ENCODE measurements at regions not wholly inside any gene's neighbourhood (a gene's known extent, or its start where the extent isn't known, plus 50 kb on each side); places are given as distances from the start of the nearest gene placed in this dataset.
"Not testable (repeated sequence)": the region's sequence is repeated elsewhere in the genome, so short reads cannot be mapped to it uniquely, and the experiment has no call there.

GRCh38 chr2:59435635-59436034, 1117.8 kb downstream of the BCL11A start:
- DNase-seq (ENCODE audit: low read depth) = no peak

- DNase-seq (ENCODE audit: low read depth) = no peak
Measured at GRCh38 chr2:59428940-59429339, 1124.5 kb downstream of the BCL11A start.

DNA sequence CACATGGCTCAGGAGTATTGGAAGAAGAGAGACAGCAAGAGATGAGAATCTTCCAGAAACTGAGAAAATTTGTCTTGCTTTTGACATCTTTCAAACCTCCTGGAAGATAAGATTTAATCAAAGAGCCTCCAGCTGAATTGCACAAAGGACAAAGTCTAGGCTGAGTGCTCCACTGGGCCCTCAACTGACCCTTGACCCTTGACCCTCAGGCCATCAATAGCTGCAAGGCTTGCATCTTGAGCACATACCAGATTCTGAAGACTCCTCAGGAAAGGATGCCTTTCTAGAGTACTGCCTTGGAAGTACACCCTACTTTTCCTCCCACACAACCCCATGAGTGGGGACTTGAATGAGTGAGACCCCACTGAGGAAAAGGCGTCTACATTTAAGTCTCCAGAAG, 1125.5 kb downstream of the BCL11A start:
- no peak for DNase-seq (ENCODE audit: low read depth)

DNA sequence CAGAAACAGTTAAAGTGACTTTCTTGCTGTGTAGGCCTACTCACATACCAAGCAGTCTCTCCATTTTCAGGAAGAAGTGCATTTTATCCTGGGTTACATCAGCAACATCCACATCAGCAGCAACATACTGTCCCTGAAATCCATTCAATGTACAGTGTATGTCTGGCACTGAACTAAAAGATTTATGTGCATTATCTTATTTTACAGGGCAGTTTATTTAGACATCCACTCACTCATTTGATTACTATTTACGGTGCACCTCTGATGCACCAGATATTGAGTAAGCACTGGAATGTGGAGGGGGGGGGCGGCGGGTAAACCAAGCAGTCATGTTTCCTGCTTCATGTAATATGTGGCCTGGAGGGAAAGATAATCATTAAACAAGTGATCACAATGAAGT, 1128.2 kb downstream of the BCL11A start:
- no peak for DNase-seq (ENCODE audit: low read depth)

DNA sequence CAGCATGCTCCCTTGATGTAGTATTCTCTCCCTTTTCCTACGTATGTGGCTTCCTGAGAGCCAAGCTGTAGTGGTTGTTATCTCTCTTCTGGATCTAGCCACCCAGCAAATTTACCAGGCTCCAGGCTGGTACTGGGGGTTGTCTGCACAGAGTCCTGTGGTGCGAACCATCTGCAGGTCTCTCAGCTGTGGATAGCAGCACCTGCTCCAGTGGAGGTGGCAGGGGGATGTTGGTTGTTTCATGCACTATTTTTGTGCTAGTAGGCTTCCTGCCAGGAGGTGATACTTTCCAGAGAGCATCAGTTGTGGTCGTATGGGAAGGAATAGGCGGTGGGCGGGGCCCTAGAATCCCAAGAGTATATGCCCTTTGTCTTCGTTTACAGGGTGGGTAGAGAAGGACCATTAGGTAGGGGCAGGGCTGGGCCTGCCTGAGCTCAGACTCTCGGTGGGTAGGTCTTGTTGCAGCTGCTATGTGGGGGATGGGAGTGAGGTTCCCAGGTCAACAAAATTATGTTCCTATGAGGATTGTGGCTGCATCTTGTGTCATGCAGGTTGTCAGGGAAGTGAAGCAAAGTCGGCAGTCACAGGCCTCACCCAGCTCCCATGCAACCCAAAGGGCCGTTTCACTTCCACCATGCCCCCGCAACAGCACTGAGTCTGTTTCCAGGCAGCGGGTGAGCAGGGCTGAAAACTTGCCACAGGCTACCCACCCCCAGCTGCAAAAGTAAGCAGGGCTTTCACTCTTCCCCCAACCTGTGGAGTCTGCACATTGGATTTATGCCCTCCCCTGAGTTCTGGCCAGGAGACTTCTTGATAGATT, 1139.5 kb downstream of the BCL11A start:
- no peak for DNase-seq (ENCODE audit: low read depth)

GRCh38 chr2:59399126-59399525, 1154.3 kb downstream of the BCL11A start:
- DNase-seq (ENCODE audit: low read depth) = no peak

DNA sequence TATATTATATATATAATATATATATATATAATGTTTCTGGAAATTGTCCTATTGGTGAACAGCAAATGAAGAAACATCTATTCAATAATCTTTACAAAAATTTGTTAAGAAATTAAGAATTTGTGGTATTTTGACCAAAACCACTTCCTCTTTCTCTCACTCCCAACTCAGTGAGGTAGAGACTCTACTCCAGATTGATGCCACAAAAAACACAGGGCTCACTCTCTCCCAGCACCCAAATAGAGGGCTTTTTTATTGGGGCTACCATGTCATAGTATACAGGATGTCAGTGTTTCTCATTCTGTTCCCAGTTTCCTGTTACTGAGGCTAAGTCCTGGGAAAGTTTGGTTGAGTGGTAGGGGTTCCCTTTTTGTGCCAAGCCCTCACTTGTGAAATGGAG, 1155.4 kb downstream of the BCL11A start:
- no peak for DNase-seq (ENCODE audit: low read depth)

GRCh38 chr2:59395119-59395518, 1154.0 kb upstream of the FANCL start:
- no peak for DNase-seq (ENCODE audit: low read depth)

- no peak for DNase-seq (ENCODE audit: low read depth)
Measured at GRCh38 chr2:59391896-59392295, 1150.8 kb upstream of the FANCL start.

DNA sequence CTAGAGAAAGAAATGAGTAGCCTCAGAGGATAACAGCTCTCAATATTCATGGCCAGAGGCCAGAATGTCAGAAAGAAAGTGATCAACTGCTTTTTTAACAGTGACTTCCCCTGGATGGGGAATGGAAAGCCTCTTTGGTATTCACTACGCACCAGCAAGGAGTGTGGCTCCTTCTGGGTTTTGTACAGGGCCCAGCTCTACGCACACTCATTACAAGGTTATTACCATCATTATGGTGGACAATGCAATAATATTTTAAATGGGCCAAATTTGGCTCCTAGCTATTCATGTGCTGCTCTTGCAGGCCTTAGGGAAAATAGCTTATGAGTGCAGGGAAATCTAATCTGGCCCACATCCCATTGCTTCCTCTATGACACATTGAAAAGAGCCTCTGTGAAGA, 1149.5 kb upstream of the FANCL start:
- DNase-seq (ENCODE audit: low read depth) = no peak

DNA sequence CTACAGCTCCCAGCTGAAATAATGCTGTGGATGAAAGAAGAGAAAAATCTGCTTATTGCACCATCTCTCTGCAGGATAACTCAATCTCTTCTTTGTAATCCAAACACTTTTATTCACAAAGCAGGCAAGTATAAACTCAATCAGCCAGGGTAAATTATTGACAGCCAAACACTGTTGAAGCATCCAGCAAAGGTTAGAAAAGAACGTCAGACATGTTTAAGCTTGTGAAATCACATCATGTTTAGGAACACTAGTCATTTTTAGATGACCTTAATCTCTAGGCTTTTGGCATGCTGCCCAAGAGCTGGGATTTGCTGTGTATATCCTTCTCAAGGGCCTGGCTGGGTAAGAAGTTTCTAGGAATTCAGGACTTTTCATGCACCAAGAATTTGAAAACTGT, 1148.1 kb upstream of the FANCL start:
- DNase-seq (ENCODE audit: low read depth) = no peak

DNA sequence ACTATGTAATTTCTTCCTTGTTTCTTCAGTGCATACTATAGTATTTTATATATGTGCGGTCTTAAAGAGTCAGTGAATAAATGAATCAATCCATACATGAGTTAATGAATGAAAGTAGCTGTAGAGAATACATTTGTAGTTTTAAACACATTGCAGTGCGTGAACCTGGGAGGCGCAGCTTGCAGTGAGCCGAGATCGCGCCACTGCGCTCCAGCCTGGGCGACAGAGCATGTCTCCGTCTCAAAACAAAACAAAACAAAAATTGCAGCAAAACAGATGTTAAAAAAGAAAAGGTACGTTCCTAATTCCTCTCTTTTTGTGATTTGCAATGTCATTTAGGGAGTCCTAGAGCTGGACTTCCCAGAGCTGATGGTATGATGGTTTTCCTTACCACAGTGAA, 1144.8 kb upstream of the FANCL start:
- DNase-seq (ENCODE audit: low read depth) = no peak

- no peak for DNase-seq (ENCODE audit: low read depth)
Measured at GRCh38 chr2:59383473-59383872, 1142.3 kb upstream of the FANCL start.

GRCh38 chr2:59378127-59378526, 1137.0 kb upstream of the FANCL start:
- no peak for DNase-seq (ENCODE audit: low read depth)

DNA sequence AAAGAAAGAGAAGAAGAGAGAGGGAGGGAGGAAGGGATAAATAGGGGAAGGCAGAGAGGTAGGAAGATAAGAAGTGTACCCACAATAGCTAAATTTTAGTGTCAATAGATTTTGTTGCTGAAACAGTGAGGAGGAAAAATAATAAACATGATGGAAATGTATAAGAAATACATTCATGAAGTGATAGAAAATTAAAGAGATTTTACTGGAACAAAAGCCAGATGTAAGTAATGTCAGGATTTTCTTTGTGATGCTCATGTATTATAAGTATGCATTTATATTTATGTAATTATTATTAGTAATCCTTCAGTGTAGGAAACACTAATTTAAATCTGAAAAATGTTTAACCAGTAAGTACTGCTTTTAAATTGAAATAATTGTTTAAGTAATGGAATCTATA, 1125.2 kb upstream of the FANCL start:
- no peak for DNase-seq (ENCODE audit: low read depth)

GRCh38 chr2:59354498-59354897, 1113.4 kb upstream of the FANCL start:
- DNase-seq (ENCODE audit: low read depth) = no peak

- DNase-seq (ENCODE audit: low read depth) = no peak
Measured at GRCh38 chr2:59353306-59353921, 1112.3 kb upstream of the FANCL start.

DNA sequence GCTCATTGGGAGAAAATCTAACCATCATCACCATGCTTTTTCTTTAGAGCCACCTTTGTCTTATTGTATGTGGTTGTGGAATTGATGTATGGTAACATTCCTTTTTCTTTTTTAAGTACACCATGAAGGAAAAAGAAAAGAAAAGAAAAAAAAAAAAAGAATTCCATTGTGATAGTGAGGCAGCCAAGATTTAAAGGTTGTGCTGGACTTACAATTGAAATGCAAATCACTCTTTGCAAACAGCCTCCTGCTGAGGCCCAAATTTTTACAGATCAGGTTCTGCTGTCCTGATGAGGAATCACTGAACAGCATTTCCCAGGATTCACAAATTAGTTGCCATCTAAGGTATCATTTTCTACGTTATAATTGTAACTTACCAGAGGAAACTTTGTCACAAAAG, 1101.0 kb upstream of the FANCL start:
- DNase-seq (ENCODE audit: low read depth) = no peak

DNA sequence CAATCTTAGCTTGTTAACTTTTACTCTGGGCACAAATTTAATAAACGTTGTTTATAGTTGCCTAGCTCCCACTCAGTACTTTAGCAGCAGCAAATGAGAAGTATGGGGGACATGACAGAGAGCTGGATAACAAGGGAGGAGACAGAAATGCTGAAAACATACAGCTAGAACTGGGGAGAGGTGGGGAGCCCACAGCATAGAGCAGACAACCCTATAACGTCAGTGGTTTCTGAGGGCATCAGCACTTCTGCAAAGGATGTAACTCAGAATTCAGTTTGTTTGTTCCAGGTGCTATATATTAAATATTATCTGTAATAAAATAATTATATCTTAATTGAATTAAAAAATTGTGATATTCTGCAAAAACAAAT, 1098.7 kb upstream of the FANCL start:
- no peak for DNase-seq (ENCODE audit: low read depth)

DNA sequence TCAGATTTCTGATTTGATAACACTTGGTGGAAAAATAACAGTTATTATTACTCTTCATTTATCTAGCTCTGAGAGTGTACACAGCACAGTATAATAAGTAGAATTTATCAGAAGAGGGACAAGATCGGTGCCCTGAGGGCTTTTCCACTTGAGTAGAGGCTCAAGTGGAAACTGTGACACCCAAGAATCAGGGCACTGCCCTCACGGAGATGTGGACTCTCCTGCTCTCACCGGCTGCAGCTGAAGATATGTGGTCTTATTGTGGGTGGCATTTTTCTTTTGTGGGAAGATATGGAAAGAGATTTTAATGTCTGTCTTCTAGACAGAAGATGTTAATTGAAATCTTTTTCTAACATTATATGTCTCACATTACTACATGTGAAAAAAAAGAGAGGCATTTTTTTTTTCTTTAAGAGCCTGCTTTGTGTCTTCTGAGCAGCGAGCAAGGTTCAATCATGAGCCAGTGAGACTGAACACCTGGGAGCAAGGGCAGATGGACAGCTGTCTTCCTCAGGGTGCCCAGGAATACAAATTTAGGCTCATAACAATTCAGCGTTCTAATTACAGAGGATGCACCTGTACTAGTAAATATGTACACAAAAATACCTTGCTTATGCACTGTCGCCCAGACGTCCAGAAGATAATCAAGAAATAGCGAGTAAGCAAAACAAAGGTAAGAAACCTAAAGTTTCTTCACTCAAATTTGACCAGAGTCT, 1098.2 kb upstream of the FANCL start:
- DNase-seq (ENCODE audit: low read depth) = no peak

GRCh38 chr2:59333007-59333406, 1091.9 kb upstream of the FANCL start:
- no peak for DNase-seq (ENCODE audit: low read depth)

- not testable (repeated sequence) for DNase-seq (ENCODE audit: low read depth)
Measured at GRCh38 chr2:59326581-59327365, 1085.6 kb upstream of the FANCL start.

GRCh38 chr2:59322870-59323269, 1081.7 kb upstream of the FANCL start:
- no peak for DNase-seq (ENCODE audit: low read depth)
